OCI-LY3 (cell line): ENCODE measurements at regions not wholly inside any gene's neighbourhood (a gene's known extent, or its start where the extent isn't known, plus 50 kb on each side); places are given as distances from the start of the nearest gene placed in this dataset.

Source experiments
- EZH2phosphoT487 ChIP-seq: fragments of 200-600 bp; shearing (Covaris generic); IDR thresholded peaks from 2 replicates; pipeline ENCODE4 v1.6.1; 2018; ENCODE audit warnings: antibody characterized with exemption, mixed run types, low read depth
- TF ChIP-seq, protein P1 (sequence below): fragments of 200-600, 300-600 bp; sonication (generic); IDR thresholded peaks from 2 replicates; pipeline ENCODE4 v1.5.1; 2014; ENCODE audit warnings: antibody characterized with exemption, low read length, low read depth

DNA sequence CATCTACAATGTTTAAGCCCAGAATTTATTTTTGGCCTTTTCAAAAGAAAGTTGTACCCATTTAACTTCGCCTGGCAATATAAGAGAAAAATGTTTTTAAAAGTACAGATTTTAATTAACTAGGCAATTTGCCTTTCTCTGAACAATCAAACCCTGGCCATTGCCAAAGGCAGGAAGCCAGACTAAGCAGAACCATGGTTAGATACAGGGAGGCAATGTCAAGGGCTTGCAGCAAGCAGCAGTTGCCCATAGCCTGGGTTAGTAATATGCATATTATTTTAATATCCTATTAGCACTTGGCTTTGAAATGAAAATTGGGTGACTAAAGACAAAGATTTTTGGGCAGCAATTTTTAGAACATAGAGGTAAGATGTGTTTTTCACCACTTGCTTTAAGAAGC is 51.1 kb upstream of the FRMD6 start:
- TF ChIP-seq EZH2phosphoT487: no peak
- TF ChIP-seq, protein P1, sequence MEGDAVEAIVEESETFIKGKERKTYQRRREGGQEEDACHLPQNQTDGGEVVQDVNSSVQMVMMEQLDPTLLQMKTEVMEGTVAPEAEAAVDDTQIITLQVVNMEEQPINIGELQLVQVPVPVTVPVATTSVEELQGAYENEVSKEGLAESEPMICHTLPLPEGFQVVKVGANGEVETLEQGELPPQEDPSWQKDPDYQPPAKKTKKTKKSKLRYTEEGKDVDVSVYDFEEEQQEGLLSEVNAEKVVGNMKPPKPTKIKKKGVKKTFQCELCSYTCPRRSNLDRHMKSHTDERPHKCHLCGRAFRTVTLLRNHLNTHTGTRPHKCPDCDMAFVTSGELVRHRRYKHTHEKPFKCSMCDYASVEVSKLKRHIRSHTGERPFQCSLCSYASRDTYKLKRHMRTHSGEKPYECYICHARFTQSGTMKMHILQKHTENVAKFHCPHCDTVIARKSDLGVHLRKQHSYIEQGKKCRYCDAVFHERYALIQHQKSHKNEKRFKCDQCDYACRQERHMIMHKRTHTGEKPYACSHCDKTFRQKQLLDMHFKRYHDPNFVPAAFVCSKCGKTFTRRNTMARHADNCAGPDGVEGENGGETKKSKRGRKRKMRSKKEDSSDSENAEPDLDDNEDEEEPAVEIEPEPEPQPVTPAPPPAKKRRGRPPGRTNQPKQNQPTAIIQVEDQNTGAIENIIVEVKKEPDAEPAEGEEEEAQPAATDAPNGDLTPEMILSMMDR: no peak
